PFSK-1 (cell line): ENCODE measurements at regions not wholly inside any gene's neighbourhood (a gene's known extent, or its start where the extent isn't known, plus 50 kb on each side); places are given as distances from the start of the nearest gene placed in this dataset.

ENCODE experiments used
- FOXP2 ChIP-seq: optimal IDR thresholded peaks from 2 replicates; pipeline ENCODE3; 2011; ENCODE audit warnings: borderline replicate concordance, control low read depth, inconsistent platforms; ENCODE audit not compliant: insufficient read depth; ENCODE audit errors: extremely low read length, extremely low read depth
- POLR2AphosphoS5 ChIP-seq: IDR thresholded peaks from 2 replicates; pipeline ENCODE4 v1.6.1; 2012; ENCODE audit warnings: low read depth, mild to moderate bottlenecking, control low read depth, low read length, moderate library complexity
- REST ChIP-seq, 2 experiments: IDR thresholded peaks; 2 replicates each; pipeline versions ENCODE4 v1.6.1 to v1.8.0; 2011 to 2012; ENCODE audit warnings: low read depth in 2 of 2, low read length in 2 of 2, control low read depth in 1 of 2, inconsistent platforms in 1 of 2, mild to moderate bottlenecking in 1 of 2, moderate library complexity in 1 of 2; ENCODE audit not compliant: insufficient read depth in 1 of 2
- SIN3A ChIP-seq: IDR thresholded peaks from 2 replicates; pipeline ENCODE4 v1.6.1; 2012; ENCODE audit warnings: mild to moderate bottlenecking, low read length, moderate library complexity, borderline replicate concordance; ENCODE audit not compliant: insufficient read depth
- TAF1 ChIP-seq: IDR thresholded peaks from 2 replicates; pipeline ENCODE4 v1.6.1; 2012; ENCODE audit warnings: low read length, control low read depth, borderline replicate concordance; ENCODE audit not compliant: insufficient read depth

GRCh38 chr6:142002825-142003405 is 129.8 kb upstream of the GJE1 start:
- no peak for TF ChIP-seq POLR2AphosphoS5
- TF ChIP-seq SIN3A = no peak
- TF ChIP-seq REST (IDR thresholded peaks at IDR 0.05; ENCODE audit: insufficient read depth in 1 of 2, low read depth in 2 of 2, low read length in 2 of 2) = no peak
- no peak for TF ChIP-seq TAF1
- TF ChIP-seq FOXP2 = no peak
